HEK293 (cell line): ENCODE measurements at regions not wholly inside any gene's neighbourhood (a gene's known extent, or its start where the extent isn't known, plus 50 kb on each side); places are given as distances from the start of the nearest gene placed in this dataset.

Source experiments
- KLF16 ChIP-seq: fragments of 450-650 bp; formaldehyde crosslinking; IDR thresholded peaks from 2 replicates; pipeline ENCODE4 v1.5.1; 2017; ENCODE audit warnings: missing biosample characterization, missing genetic modification characterization
- ZNF37A ChIP-seq: fragments of 450-650 bp; IDR thresholded peaks from 2 replicates; pipeline ENCODE4 v1.5.1; 2018; ENCODE audit warnings: missing biosample characterization, missing genetic modification characterization
- ZNF501 ChIP-seq: fragments of 450-650 bp; formaldehyde crosslinking; IDR thresholded peaks from 2 replicates; pipeline ENCODE4 v1.5.1; 2016; ENCODE audit warnings: missing biosample characterization, missing genetic modification characterization
- TF ChIP-seq, protein P1 (sequence below): fragments of 450-650 bp; formaldehyde crosslinking; IDR thresholded peaks from 2 replicates; pipeline ENCODE4 v1.5.1; 2016; ENCODE audit warnings: missing biosample characterization, missing genetic modification characterization

DNA sequence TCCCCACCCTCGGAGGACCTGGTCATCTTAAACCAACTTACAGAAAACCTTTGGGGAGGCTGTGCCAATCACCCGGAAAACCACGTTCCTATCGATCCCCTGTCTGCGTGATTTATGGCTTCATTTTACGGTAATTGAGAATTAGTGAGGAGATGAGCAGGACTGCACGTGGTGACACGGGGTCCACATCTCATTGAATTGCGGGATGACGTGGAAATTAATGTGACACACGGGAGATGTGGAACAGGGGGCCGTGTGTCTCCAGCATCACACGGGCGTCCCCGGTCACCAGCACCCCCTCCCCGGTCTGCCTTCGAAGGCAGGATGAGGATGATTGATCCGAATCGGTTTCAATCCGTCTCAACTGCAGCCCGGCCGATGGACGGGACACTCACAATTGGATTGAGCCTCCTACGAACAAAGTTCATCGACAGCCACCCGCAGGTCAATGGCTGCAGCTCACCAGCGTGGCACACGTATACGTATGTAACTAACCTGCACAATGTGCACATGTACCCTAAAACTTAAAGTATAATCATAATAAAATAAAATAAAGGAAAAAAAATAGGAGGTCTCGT lies 160.3 kb downstream of the SHOX start:
- TF ChIP-seq, protein P1, sequence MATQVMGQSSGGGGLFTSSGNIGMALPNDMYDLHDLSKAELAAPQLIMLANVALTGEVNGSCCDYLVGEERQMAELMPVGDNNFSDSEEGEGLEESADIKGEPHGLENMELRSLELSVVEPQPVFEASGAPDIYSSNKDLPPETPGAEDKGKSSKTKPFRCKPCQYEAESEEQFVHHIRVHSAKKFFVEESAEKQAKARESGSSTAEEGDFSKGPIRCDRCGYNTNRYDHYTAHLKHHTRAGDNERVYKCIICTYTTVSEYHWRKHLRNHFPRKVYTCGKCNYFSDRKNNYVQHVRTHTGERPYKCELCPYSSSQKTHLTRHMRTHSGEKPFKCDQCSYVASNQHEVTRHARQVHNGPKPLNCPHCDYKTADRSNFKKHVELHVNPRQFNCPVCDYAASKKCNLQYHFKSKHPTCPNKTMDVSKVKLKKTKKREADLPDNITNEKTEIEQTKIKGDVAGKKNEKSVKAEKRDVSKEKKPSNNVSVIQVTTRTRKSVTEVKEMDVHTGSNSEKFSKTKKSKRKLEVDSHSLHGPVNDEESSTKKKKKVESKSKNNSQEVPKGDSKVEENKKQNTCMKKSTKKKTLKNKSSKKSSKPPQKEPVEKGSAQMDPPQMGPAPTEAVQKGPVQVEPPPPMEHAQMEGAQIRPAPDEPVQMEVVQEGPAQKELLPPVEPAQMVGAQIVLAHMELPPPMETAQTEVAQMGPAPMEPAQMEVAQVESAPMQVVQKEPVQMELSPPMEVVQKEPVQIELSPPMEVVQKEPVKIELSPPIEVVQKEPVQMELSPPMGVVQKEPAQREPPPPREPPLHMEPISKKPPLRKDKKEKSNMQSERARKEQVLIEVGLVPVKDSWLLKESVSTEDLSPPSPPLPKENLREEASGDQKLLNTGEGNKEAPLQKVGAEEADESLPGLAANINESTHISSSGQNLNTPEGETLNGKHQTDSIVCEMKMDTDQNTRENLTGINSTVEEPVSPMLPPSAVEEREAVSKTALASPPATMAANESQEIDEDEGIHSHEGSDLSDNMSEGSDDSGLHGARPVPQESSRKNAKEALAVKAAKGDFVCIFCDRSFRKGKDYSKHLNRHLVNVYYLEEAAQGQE (tag by site-specific recombination): no peak
- TF ChIP-seq ZNF501 (tag by site-specific recombination): no peak
- TF ChIP-seq KLF16 (tag by site-specific recombination): no peak
- TF ChIP-seq ZNF37A (tag by site-specific recombination): no peak
